Spleen (tissue), 7 donors: ENCODE measurements at regions not wholly inside any gene's neighbourhood (a gene's known extent, or its start where the extent isn't known, plus 50 kb on each side); places are given as distances from the start of the nearest gene placed in this dataset.

Experiments
- CTCF ChIP-seq, 11 experiments: fragments of 200-600 bp in 7 of 11; fragments of 450-650 bp in 4 of 11; sonication (generic) in 4 of 11; IDR thresholded peaks in 8 of 11; conservative IDR thresholded peaks in 3 of 11; 1 replicate in 7 of 11; 2 replicates in 4 of 11; pipeline versions ENCODE4 v1.4.0 to v1.8.0; 2016 to 2021; ENCODE audit warnings: antibody characterized with exemption in 11 of 11, inconsistent platforms in 4 of 11, mild to moderate bottlenecking in 1 of 11
- POLR2A ChIP-seq, 3 donors: fragments of 450-650 bp; IDR thresholded peaks; one replicate each; pipeline ENCODE4 v1.5.1; 2017; ENCODE audit warnings: antibody characterized with exemption in 3 of 3, mild to moderate bottlenecking in 1 of 3
- POLR2AphosphoS5 ChIP-seq, 3 donors: sonication (generic); formaldehyde crosslinking; IDR thresholded peaks; one replicate each; pipeline ENCODE4 v1.5.1; 2017; ENCODE audit warnings: antibody characterized with exemption in 3 of 3
- donor health status: DM: no; HTN: no; CAD: no; lungs with moderate emphysema.
- donor health status: DM: no; HTN: no; CAD: no.
- donor health status: DM: no; HTN: no; CAD: no.

- TF ChIP-seq POLR2A (IDR thresholded peaks at IDR 0.05) (no peak), CTCF (IDR thresholded peaks at IDR 0.05 in 8 of 11, conservative IDR thresholded peaks at IDR 0.05 in 3 of 11) (no peak), POLR2AphosphoS5 (IDR thresholded peaks at IDR 0.05) (no peak)
Observed at GRCh38 chr5:162990856-162991497, 446.4 kb upstream of the CCNG1 start.
